ENCODE measurements at regions not wholly inside any gene's neighbourhood (a gene's known extent, or its start where the extent isn't known, plus 50 kb on each side); places are given as distances from the start of the nearest gene placed in this dataset.

DNA sequence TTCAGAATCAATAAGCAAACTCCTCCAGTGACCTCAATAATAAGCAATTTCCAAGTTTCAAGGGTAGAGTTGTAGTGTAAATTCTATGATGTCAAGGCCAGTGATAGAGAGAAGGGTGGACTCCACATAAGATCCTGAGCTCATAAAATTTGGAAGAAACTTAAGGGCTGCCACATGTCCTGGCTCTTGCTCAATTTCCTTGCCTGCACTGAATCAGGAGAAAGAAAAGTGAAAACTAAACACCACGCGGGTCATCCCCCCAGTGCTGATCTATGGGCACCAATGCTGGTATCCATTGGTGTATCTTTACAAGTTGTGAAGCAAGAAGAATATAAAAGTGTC, 392.0 kb upstream of the INTU start:
- TF ChIP-seq, protein P1, sequence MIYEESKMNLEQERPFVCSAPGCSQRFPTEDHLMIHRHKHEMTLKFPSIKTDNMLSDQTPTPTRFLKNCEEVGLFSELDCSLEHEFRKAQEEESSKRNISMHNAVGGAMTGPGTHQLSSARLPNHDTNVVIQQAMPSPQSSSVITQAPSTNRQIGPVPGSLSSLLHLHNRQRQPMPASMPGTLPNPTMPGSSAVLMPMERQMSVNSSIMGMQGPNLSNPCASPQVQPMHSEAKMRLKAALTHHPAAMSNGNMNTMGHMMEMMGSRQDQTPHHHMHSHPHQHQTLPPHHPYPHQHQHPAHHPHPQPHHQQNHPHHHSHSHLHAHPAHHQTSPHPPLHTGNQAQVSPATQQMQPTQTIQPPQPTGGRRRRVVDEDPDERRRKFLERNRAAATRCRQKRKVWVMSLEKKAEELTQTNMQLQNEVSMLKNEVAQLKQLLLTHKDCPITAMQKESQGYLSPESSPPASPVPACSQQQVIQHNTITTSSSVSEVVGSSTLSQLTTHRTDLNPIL (CRISPR knock-in tag; IDR thresholded peaks at IDR 0.05; ENCODE audit: low read depth), result no peak
- TF ChIP-seq ZNF70 (CRISPR knock-in tag; IDR thresholded peaks at IDR 0.05) (no peak), SNAI2 (CRISPR knock-in tag; IDR thresholded peaks at IDR 0.05) (no peak), ESRRG (CRISPR knock-in tag; IDR thresholded peaks at IDR 0.05) (no peak), RARB (CRISPR knock-in tag; IDR thresholded peaks at IDR 0.05) (no peak), ZFP30 (CRISPR knock-in tag; IDR thresholded peaks at IDR 0.05) (no peak)
